ENCODE measurements at regions not wholly inside any gene's neighbourhood (a gene's known extent, or its start where the extent isn't known, plus 50 kb on each side); places are given as distances from the start of the nearest gene placed in this dataset.

DNA sequence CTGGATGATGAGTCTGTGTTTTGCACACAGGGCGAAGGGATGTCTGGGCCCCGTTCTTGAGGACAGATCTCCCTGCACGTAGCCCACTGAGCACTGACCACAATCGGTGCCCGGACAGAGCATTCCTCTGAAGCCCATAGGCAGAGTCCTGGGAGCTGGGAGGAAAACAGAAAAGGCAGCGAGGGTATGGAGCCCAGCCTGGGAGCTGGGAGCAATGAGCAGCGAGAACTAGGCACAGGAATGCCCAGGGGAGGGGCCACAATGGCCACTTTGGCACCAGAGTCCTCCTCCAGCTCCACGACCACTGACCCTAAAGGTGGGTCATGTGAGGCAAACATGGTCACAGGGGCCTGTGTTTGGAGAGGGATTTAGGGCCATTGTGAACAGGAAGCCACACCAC lies 333.9 kb downstream of the EIPR1 start:
- Histone ChIP-seq H4K20me1 (replicated peaks; ENCODE audit: control insufficient read depth, insufficient read depth, low read length) (no peaks in the 10 kb centered on the region; the same call in 1 of the 2 replicates), H3K9me3 (replicated peaks; ENCODE audit: control insufficient read depth, insufficient read depth, low read depth, low read length) (0 out of 2 replicates have a peak, but pooled peaks cover 2% of the 10 kb centered on the region), H2AFZ (ENCODE audit: low read depth, low read length) (no peak overlapping the region), H3K4me3 (no peak overlapping the region), H3K36me3 (ENCODE audit: control insufficient read depth, insufficient read depth, low read length) (no peaks in the 10 kb centered on the region; the same call in 2 of the 3 replicates), H3K4me1 (replicated peaks in 1 of 2; ENCODE audit: control insufficient read depth in 2 of 2, insufficient read depth in 2 of 2, low read length in 2 of 2) (no peaks in the 10 kb centered on the region; a peak in 1 of 5 replicates), H3K9ac (ENCODE audit: insufficient read depth in 1 of 2, low read depth in 2 of 2, low read length in 2 of 2) (no peak overlapping the region), H3K9me1 (ENCODE audit: control insufficient read depth, insufficient read depth, low read length) (no peaks in the 10 kb centered on the region), H3K79me2 (ENCODE audit: control insufficient read depth, insufficient read depth, low read length) (no peaks in the 10 kb centered on the region), H3K27ac (ENCODE audit: extremely low read depth, low read depth, low read length) (no peak overlapping the region), H3K27me3 (ENCODE audit: control insufficient read depth in 2 of 2, insufficient read depth in 2 of 2, low read length in 2 of 2) (peaks cover 23 to 65% of the 10 kb centered on the region in 2 experiments), H3K4me2 (ENCODE audit: insufficient read depth, low read length) (no peak overlapping the region)
- DNase-seq (ENCODE audit: extremely low read depth in 1 of 4, low spot score in 3 of 4) (no peak), FAIRE-seq (no peak), ATAC-seq (no peak)
- in situ Hi-C loops (cut with MboI) (no loop called here), intact Hi-C loops (cut with micrococcal nuclease) (no loop called here)
- 2% methylated on average over 8 of the region's 8 CpGs for WGBS (ENCODE audit: insufficient coverage, low coverage, missing lambda C conversion rate)
- ChIA-PET POLR2A (interaction anchor here (0.6 kb wide), 1 partner anchor 33 kb away, joined by 3 read pairs; no protein-coding TSS in a partner anchor), CTCF (ENCODE audit: low intra/inter-chr PET ratio) (no interaction called here)
- BruUV-seq (replicated peaks): no TSS peak
- TF ChIP-seq TBL1XR1 (IDR thresholded peaks at IDR 0.05; ENCODE audit: low read length in 2 of 2) (no peak), EWSR1 (IDR thresholded peaks at IDR 0.05; ENCODE audit: borderline replicate concordance, low read depth, partially characterized antibody) (no peak), CBX1 (IDR thresholded peaks at IDR 0.05; ENCODE audit: low read depth) (no peak), EP300 (IDR thresholded peaks at IDR 0.05; ENCODE audit: low read length) (no peak), ZNF57 (CRISPR knock-in tag; IDR thresholded peaks at IDR 0.05) (no peak), SMC3 (conservative IDR thresholded peaks at IDR 0.05; ENCODE audit: insufficient read depth, low read depth, low read length) (no peak)
- TF ChIP-seq, protein P1, sequence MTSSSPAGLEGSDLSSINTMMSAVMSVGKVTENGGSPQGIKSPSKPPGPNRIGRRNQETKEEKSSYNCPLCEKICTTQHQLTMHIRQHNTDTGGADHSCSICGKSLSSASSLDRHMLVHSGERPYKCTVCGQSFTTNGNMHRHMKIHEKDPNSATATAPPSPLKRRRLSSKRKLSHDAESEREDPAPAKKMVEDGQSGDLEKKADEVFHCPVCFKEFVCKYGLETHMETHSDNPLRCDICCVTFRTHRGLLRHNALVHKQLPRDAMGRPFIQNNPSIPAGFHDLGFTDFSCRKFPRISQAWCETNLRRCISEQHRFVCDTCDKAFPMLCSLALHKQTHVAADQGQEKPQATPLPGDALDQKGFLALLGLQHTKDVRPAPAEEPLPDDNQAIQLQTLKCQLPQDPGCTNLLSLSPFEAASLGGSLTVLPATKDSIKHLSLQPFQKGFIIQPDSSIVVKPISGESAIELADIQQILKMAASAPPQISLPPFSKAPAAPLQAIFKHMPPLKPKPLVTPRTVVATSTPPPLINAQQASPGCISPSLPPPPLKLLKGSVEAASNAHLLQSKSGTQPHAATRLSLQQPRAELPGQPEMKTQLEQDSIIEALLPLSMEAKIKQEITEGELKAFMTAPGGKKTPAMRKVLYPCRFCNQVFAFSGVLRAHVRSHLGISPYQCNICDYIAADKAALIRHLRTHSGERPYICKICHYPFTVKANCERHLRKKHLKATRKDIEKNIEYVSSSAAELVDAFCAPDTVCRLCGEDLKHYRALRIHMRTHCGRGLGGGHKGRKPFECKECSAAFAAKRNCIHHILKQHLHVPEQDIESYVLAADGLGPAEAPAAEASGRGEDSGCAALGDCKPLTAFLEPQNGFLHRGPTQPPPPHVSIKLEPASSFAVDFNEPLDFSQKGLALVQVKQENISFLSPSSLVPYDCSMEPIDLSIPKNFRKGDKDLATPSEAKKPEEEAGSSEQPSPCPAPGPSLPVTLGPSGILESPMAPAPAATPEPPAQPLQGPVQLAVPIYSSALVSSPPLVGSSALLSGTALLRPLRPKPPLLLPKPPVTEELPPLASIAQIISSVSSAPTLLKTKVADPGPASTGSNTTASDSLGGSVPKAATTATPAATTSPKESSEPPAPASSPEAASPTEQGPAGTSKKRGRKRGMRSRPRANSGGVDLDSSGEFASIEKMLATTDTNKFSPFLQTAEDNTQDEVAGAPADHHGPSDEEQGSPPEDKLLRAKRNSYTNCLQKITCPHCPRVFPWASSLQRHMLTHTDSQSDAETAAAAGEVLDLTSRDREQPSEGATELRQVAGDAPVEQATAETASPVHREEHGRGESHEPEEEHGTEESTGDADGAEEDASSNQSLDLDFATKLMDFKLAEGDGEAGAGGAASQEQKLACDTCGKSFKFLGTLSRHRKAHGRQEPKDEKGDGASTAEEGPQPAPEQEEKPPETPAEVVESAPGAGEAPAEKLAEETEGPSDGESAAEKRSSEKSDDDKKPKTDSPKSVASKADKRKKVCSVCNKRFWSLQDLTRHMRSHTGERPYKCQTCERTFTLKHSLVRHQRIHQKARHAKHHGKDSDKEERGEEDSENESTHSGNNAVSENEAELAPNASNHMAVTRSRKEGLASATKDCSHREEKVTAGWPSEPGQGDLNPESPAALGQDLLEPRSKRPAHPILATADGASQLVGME (CRISPR knock-in tag; IDR thresholded peaks at IDR 0.05): no peak
- TF ChIP-seq, protein P2, sequence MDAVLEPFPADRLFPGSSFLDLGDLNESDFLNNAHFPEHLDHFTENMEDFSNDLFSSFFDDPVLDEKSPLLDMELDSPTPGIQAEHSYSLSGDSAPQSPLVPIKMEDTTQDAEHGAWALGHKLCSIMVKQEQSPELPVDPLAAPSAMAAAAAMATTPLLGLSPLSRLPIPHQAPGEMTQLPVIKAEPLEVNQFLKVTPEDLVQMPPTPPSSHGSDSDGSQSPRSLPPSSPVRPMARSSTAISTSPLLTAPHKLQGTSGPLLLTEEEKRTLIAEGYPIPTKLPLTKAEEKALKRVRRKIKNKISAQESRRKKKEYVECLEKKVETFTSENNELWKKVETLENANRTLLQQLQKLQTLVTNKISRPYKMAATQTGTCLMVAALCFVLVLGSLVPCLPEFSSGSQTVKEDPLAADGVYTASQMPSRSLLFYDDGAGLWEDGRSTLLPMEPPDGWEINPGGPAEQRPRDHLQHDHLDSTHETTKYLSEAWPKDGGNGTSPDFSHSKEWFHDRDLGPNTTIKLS (IDR thresholded peaks at IDR 0.05; ENCODE audit: borderline replicate concordance, low read depth): no peak
- TF ChIP-seq, protein P3, sequence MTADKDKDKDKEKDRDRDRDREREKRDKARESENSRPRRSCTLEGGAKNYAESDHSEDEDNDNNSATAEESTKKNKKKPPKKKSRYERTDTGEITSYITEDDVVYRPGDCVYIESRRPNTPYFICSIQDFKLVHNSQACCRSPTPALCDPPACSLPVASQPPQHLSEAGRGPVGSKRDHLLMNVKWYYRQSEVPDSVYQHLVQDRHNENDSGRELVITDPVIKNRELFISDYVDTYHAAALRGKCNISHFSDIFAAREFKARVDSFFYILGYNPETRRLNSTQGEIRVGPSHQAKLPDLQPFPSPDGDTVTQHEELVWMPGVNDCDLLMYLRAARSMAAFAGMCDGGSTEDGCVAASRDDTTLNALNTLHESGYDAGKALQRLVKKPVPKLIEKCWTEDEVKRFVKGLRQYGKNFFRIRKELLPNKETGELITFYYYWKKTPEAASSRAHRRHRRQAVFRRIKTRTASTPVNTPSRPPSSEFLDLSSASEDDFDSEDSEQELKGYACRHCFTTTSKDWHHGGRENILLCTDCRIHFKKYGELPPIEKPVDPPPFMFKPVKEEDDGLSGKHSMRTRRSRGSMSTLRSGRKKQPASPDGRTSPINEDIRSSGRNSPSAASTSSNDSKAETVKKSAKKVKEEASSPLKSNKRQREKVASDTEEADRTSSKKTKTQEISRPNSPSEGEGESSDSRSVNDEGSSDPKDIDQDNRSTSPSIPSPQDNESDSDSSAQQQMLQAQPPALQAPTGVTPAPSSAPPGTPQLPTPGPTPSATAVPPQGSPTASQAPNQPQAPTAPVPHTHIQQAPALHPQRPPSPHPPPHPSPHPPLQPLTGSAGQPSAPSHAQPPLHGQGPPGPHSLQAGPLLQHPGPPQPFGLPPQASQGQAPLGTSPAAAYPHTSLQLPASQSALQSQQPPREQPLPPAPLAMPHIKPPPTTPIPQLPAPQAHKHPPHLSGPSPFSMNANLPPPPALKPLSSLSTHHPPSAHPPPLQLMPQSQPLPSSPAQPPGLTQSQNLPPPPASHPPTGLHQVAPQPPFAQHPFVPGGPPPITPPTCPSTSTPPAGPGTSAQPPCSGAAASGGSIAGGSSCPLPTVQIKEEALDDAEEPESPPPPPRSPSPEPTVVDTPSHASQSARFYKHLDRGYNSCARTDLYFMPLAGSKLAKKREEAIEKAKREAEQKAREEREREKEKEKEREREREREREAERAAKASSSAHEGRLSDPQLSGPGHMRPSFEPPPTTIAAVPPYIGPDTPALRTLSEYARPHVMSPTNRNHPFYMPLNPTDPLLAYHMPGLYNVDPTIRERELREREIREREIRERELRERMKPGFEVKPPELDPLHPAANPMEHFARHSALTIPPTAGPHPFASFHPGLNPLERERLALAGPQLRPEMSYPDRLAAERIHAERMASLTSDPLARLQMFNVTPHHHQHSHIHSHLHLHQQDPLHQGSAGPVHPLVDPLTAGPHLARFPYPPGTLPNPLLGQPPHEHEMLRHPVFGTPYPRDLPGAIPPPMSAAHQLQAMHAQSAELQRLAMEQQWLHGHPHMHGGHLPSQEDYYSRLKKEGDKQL (CRISPR knock-in tag; IDR thresholded peaks at IDR 0.05; ENCODE audit: borderline replicate concordance): no peak

Data from K562 (cell line).